Glutamatergic neuron (in vitro differentiated cells): ENCODE measurements at regions not wholly inside any gene's neighbourhood (a gene's known extent, or its start where the extent isn't known, plus 50 kb on each side); places are given as distances from the start of the nearest gene placed in this dataset.

Experiments used
- DNase-seq: peaks from one replicate; pipeline ENCODE4 v3.0.0; 2022
- H3K27ac Mint-ChIP-seq: one replicate; pipeline ENCODE4 v1.8.0; 2020; ENCODE audit warnings: mild to moderate bottlenecking, mixed read lengths, inconsistent platforms; ENCODE audit not compliant: unreplicated experiment
- H3K27me3 Mint-ChIP-seq: one replicate; pipeline ENCODE4 v1.8.0; 2020; ENCODE audit warnings: mild to moderate bottlenecking, moderate library complexity, mixed read lengths, inconsistent platforms; ENCODE audit not compliant: unreplicated experiment
- H3K36me3 Mint-ChIP-seq: one replicate; pipeline ENCODE4 v1.8.0; 2020; ENCODE audit warnings: mild to moderate bottlenecking, mixed read lengths, inconsistent platforms; ENCODE audit not compliant: unreplicated experiment
- H3K4me1 Mint-ChIP-seq: one replicate; pipeline ENCODE4 v1.8.0; 2020; ENCODE audit warnings: mild to moderate bottlenecking, low read depth, mixed read lengths, inconsistent platforms; ENCODE audit not compliant: unreplicated experiment
- H3K4me3 Mint-ChIP-seq: one replicate; pipeline ENCODE4 v1.8.0; 2020; ENCODE audit warnings: mild to moderate bottlenecking, mixed read lengths, inconsistent platforms; ENCODE audit not compliant: unreplicated experiment
- H3K9me3 Mint-ChIP-seq: one replicate; pipeline ENCODE4 v1.8.0; 2020; ENCODE audit warnings: mild to moderate bottlenecking, moderate library complexity, mixed read lengths, inconsistent platforms; ENCODE audit not compliant: unreplicated experiment
- TF ChIP-seq, protein P1 (sequence below): fragments of 200-600 bp; sonication (generic); IDR thresholded peaks from one replicate; pipeline ENCODE4 v1.5.0; 2021; ENCODE audit not compliant: partially characterized antibody, unreplicated experiment

DNA sequence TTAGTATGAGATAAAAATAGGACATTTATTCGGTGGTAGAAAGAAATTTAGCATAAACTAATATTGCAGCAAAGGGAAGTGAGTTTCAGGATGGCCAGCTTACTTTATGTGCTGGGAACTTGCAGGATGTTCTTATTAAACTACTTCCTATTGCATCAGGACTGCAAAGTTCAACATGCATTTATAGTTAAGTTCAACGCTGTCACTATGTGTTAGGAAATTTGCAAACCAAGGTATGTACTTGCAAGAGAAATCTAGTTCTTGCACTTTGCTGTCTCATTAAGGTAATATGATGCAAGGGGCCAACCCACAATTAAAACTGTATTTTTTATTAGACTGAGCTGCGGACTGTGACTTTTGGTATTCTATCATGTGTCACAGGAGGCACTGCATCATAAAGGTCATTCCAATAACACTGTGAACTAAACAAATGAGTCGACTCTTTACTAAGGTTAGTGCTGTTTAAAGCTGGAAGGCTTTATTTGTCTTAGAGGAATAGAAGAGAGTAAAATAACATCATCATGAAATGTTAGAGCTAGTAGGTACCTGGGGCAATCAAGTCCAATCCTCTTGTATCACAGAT is 1525.7 kb upstream of the TENM3 start:
- no peak for DNase-seq
- TF ChIP-seq, protein P1, sequence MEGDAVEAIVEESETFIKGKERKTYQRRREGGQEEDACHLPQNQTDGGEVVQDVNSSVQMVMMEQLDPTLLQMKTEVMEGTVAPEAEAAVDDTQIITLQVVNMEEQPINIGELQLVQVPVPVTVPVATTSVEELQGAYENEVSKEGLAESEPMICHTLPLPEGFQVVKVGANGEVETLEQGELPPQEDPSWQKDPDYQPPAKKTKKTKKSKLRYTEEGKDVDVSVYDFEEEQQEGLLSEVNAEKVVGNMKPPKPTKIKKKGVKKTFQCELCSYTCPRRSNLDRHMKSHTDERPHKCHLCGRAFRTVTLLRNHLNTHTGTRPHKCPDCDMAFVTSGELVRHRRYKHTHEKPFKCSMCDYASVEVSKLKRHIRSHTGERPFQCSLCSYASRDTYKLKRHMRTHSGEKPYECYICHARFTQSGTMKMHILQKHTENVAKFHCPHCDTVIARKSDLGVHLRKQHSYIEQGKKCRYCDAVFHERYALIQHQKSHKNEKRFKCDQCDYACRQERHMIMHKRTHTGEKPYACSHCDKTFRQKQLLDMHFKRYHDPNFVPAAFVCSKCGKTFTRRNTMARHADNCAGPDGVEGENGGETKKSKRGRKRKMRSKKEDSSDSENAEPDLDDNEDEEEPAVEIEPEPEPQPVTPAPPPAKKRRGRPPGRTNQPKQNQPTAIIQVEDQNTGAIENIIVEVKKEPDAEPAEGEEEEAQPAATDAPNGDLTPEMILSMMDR = no peak
- Mint-ChIP-seq H3K4me1 (no peaks in the 10 kb centered on the region), H3K4me3 (no peak overlapping the region), H3K27me3 (peaks cover 2% of the 10 kb centered on the region), H3K9me3 (no peaks in the 10 kb centered on the region), H3K27ac (no peak overlapping the region), H3K36me3 (no peaks in the 10 kb centered on the region)

DNA sequence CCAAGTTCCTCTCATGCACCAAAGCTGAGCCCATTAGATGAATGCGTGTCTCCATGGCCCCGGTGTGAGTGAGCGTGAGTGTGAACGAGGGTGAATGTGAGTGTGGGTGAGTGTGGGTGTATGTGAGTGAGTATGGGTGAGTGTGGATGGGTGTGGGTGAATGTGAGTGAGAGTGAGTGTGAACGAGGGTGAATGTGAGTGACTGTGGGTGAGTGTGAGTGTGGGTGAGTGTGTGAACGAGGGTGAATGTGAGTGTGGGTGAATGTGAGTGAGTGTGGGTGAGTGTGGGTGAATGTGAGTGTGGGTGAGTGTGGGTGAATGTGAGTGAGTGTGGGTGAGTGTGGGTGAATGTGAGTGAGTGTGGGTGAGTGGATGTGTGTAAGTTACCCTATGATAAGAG is 1521.8 kb upstream of the TENM3 start:
- DNase-seq = no peak
- Mint-ChIP-seq H3K9me3 (no peaks in the 10 kb centered on the region), H3K4me1 (no peaks in the 10 kb centered on the region), H3K27me3 (peaks cover 2% of the 10 kb centered on the region), H3K36me3 (no peaks in the 10 kb centered on the region), H3K4me3 (no peak overlapping the region), H3K27ac (no peak overlapping the region)
- TF ChIP-seq, protein P1 = no peak

DNA sequence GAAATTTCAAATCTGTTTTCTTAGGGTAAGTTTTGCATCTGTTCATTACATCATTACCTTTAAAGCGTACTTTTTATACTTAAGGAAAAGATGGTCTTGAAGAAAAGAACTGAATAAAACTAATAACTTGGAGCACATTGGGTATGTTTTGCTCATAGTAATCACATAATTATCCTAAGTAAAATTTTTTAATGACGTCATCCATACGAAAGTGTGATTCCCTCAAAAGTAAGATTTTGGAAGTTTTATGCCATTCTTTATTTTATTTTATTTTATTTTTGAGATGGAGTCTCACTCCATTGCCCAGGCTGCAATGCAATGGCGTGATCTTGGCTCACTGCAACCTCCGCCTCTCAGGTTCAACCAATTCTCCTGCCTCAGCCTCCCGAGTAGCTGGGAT is 1516.6 kb upstream of the TENM3 start:
- Mint-ChIP-seq H3K36me3 (no peaks in the 10 kb centered on the region), H3K4me1 (no peaks in the 10 kb centered on the region), H3K9me3 (no peaks in the 10 kb centered on the region), H3K27ac (no peak overlapping the region), H3K27me3 (no peaks in the 10 kb centered on the region), H3K4me3 (no peak overlapping the region)
- TF ChIP-seq, protein P1 = no peak
- no peak for DNase-seq

DNA sequence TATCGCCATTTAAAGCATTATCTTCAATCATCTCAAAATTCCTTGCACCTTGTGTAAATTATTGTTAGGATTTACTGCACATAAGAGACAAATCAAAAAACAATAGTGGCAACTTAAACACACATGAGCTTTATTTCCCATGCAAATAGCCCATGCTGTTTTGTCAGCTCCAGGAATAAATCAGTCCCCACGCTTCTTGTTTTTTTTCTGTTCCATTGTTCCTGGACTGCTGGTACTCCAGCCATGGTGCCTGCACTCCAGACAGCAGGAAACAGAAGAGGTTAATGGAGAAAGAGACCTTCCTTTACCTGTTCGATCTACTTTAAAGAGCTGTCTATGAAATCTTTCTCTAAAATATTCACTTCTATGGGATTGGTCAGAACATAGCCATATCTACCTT is 1515.7 kb upstream of the TENM3 start:
- H3K4me3 Mint-ChIP-seq = no peak overlapping the region
- no peaks in the 10 kb centered on the region for H3K4me1 Mint-ChIP-seq
- no peak for DNase-seq
- TF ChIP-seq, protein P1 = no peak
- no peak overlapping the region for H3K27ac Mint-ChIP-seq
- no peaks in the 10 kb centered on the region for H3K9me3 Mint-ChIP-seq
- no peaks in the 10 kb centered on the region for H3K27me3 Mint-ChIP-seq
- no peaks in the 10 kb centered on the region for H3K36me3 Mint-ChIP-seq

DNA sequence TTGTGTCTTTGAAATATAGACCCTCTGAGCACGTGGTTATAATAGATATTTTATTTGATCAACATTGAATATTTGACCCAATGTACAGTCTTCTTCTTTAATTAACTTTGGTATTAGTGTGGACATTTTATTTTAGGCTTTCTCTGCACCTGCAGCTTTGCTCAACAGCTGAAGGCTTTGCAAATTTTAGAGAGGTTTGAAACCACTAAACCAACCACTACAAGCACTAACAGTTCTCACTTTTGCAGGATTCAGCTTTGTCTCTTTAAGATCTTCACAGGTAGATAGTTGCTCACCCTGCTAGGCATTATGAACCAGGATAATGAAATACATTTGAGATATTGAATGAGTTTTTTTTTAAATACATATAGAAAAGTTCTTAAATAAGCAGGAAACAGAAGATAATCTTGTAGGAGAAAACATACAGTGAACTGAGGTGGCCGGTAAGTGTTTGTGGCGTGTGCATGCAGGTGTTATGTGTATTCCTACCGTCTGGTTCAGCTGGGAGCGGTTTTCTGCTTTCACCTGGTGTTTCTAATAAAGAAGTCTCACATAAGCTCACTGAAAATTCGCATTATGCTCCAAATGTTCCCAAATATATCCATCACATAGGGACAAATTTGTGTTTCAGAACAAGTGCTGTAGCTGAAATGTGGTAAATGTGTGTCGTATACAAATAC is 1508.3 kb upstream of the TENM3 start:
- no peaks in the 10 kb centered on the region for H3K9me3 Mint-ChIP-seq

More for the DNA sequence above, 1508.3 kb upstream of the TENM3 start:
- Mint-ChIP-seq H3K36me3 (no peaks in the 10 kb centered on the region), H3K4me1 (no peaks in the 10 kb centered on the region), H3K4me3 (no peak overlapping the region), H3K27me3 (no peaks in the 10 kb centered on the region), H3K27ac (no peak overlapping the region)
- no peak for DNase-seq
- TF ChIP-seq, protein P1 = no peak
